ENCODE measurements at regions not wholly inside any gene's neighbourhood (a gene's known extent, or its start where the extent isn't known, plus 50 kb on each side); places are given as distances from the start of the nearest gene placed in this dataset.

DNA sequence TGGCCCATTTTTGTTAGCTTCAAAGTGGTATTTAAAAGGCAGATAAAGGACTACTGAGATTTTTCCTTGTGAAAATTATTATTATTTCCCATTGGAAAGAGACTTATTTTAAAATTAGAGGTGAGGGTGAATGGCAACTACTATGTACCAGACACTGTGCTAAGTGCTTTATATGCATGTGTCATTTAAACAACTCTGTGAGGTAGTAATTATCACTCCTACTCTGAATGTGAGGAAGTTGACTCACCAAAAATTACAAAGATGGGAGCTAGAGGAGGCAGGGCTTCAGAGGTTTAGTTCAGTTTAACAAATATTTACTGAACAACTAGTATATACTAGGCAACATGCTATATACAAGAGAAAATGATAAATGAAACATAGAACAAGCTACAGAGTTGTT, 78.2 kb downstream of the MSL3 start:
- H3K4me3 ChIP-seq (ENCODE audit: low read length), result no peak overlapping the region
- H3K36me3 Mint-ChIP-seq, result no peaks in the 10 kb centered on the region
- CTCF ChIA-PET, result no interaction called here
- H3K4me3 Mint-ChIP-seq, result no peak overlapping the region
- no peaks in the 10 kb centered on the region for H3K4me1 ChIP-seq (ENCODE audit: insufficient read depth, low read length)
- H3K4me1 Mint-ChIP-seq, result peaks cover 2 to 7% (median 3%) of the 10 kb centered on the region in 3 donors
- peaks cover 0 to 2% (median 0%) of the 10 kb centered on the region in 5 donors for H3K9me3 Mint-ChIP-seq
- no peaks in the 10 kb centered on the region for H3K36me3 ChIP-seq (ENCODE audit: insufficient read depth, low read length)
- no peak overlapping the region for H3K27ac ChIP-seq (ENCODE audit: low read depth, low read length)
- H3K27ac Mint-ChIP-seq, result no peak overlapping the region
- no peaks in the 10 kb centered on the region for H3K9me3 ChIP-seq (ENCODE audit: low read length)
- DNase-seq, result no peak
- H3K27me3 Mint-ChIP-seq, result peaks cover 0 to 3% of the 10 kb centered on the region in 2 donors
- H3K27me3 ChIP-seq (ENCODE audit: insufficient read depth, low read length, poor library complexity, severe bottlenecking), result no peaks in the 10 kb centered on the region
- POLR2A ChIA-PET, result no interaction called here

DNA sequence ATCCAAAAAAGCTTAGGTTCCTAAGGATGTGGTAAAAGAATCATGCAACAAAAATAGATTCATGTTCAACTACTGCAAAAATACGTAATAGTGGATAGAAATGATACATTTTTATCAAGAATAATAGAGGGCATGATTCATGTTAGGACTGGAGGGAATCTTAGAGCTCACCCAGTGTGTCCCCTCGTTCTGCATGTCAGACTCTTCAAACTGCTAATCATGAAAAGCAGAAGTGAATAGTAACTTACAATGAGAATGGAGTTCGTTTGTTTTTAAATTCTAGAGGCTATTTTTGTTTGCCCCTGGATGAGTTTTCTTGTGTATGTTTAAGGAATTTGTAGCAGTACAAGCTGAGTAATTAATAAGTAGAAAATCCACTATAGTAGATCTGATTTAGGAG, 79.4 kb downstream of the MSL3 start:
- H3K4me3 Mint-ChIP-seq, result no peak overlapping the region
- DNase-seq, result no peak
- CTCF ChIA-PET, result no interaction called here

DNA sequence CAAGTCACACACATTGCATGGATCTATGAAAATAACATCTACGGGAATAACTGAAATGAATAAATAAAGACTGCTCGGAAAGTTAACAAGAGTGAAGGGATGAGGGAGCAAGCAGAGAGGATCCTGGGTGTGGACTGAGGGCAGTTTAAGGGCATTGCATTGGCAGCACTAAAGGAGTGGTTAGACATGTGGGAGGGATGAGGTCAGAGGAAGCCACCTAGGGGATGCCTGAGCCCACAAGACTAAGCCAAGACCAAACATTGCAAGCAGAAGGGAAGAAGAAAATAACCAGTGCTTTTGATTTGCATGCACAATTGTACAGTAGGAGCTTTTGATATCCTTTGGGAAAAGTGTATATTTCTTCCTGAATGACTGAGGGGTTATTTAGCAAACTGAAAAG, 106.1 kb downstream of the MSL3 start:
- ChIA-PET POLR2A (no interaction called here), CTCF (no interaction called here)
- H3K4me1 Mint-ChIP-seq, result no peaks in the 10 kb centered on the region
- DNase-seq, result no peak
- Histone ChIP-seq H3K27ac (ENCODE audit: low read depth, low read length) (no peak overlapping the region), H3K27me3 (ENCODE audit: insufficient read depth, low read length, poor library complexity, severe bottlenecking) (no peaks in the 10 kb centered on the region), H3K4me1 (ENCODE audit: insufficient read depth, low read length) (no peaks in the 10 kb centered on the region), H3K36me3 (ENCODE audit: insufficient read depth, low read length) (no peaks in the 10 kb centered on the region), H3K9me3 (ENCODE audit: low read length) (no peaks in the 10 kb centered on the region), H3K4me3 (ENCODE audit: low read length) (no peak overlapping the region)
- H3K36me3 Mint-ChIP-seq, result no peaks in the 10 kb centered on the region
- no peak overlapping the region for H3K27ac Mint-ChIP-seq
- peaks cover 0 to 7% of the 10 kb centered on the region in 2 donors for H3K27me3 Mint-ChIP-seq
- H3K9me3 Mint-ChIP-seq, result no peaks in the 10 kb centered on the region
- H3K4me3 Mint-ChIP-seq, result no peak overlapping the region

More for the DNA sequence above, 79.4 kb downstream of the MSL3 start:
- H3K9me3 ChIP-seq (ENCODE audit: low read length), result no peaks in the 10 kb centered on the region
- peaks cover 2 to 7% (median 3%) of the 10 kb centered on the region in 3 donors for H3K4me1 Mint-ChIP-seq
- no peaks in the 10 kb centered on the region for H3K36me3 ChIP-seq (ENCODE audit: insufficient read depth, low read length)
- H3K27me3 Mint-ChIP-seq, result no peaks in the 10 kb centered on the region
- no peak overlapping the region for H3K27ac ChIP-seq (ENCODE audit: low read depth, low read length)
- no peaks in the 10 kb centered on the region for H3K36me3 Mint-ChIP-seq
- no peaks in the 10 kb centered on the region for H3K4me1 ChIP-seq (ENCODE audit: insufficient read depth, low read length)
- no peak overlapping the region for H3K27ac Mint-ChIP-seq
- no peaks in the 10 kb centered on the region for H3K27me3 ChIP-seq (ENCODE audit: insufficient read depth, low read length, poor library complexity, severe bottlenecking)
- no peak overlapping the region for H3K4me3 ChIP-seq (ENCODE audit: low read length)
- POLR2A ChIA-PET, result no interaction called here
- peaks cover 0 to 2% (median 0%) of the 10 kb centered on the region in 5 donors for H3K9me3 Mint-ChIP-seq

DNA sequence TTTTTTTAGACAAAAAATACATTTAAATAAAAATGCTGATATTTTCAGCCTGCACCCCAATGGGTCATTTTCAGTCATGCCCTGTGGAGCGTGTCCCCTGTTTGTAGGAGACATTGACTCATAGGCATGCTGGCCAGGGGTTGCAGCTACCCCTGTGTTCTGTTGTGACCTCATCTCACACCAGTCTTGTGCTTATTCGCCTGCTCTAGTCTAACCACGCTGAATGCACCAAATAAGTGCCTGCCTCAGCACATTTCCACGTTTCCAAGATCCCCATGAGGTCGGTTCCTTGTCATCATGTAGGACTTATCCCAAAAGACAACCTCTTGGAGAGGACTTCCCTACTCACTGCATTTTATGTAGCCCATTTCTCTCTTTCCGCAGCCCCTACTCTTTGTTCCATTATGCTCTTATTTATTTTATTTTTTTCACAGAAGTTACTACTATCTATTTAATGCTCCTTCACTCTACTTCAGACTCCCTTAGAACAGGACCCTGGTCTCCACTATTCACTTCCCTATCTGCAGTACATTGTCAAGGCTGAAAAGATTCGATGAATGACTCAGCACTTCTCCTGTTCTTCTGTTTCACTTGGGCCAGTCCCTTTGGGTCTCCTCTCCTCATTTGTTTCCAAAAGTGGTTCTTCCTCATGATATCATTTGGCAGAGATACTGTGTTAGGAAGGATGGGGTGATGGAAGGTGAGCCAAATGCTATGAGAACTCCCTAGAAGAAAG, 109.7 kb downstream of the MSL3 start:
- Mint-ChIP-seq H3K27ac (no peak overlapping the region), H3K4me3 (no peak overlapping the region)
- POLR2A ChIA-PET, result no interaction called here

DNA sequence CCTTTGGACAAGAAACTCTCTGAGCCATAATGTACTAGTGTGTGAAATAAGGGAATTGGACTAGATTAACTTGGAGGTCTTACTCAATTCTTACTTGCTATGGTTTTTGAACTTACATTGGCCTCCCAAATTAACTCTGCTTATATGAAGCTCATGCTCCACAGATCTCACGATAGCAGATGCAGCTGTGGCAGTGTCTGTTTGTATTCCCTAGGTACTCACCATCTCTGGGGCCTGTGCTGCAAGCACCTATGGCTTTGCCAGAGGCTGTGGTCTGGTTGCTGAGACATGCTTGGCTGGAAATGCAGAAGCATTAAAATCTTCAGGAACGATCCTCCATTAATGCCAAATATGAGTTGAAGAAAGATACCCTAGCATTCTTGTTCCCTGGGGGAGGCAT, 112.8 kb downstream of the MSL3 start:
- no peaks in the 10 kb centered on the region for H3K4me1 ChIP-seq (ENCODE audit: insufficient read depth, low read length)
- ChIA-PET POLR2A (no interaction called here), CTCF (no interaction called here)
- no peak overlapping the region for H3K4me3 ChIP-seq (ENCODE audit: low read length)
- H3K36me3 ChIP-seq (ENCODE audit: insufficient read depth, low read length), result no peaks in the 10 kb centered on the region
- DNase-seq, result no peak
- H3K27ac Mint-ChIP-seq, result no peak overlapping the region
- no peak overlapping the region for H3K27ac ChIP-seq (ENCODE audit: low read depth, low read length)
- no peaks in the 10 kb centered on the region for H3K27me3 ChIP-seq (ENCODE audit: insufficient read depth, low read length, poor library complexity, severe bottlenecking)
- no peaks in the 10 kb centered on the region for H3K9me3 Mint-ChIP-seq
- peaks cover 0 to 11% of the 10 kb centered on the region in 2 donors for H3K27me3 Mint-ChIP-seq
- H3K4me1 Mint-ChIP-seq, result no peaks in the 10 kb centered on the region
- H3K36me3 Mint-ChIP-seq, result no peaks in the 10 kb centered on the region
- no peaks in the 10 kb centered on the region for H3K9me3 ChIP-seq (ENCODE audit: low read length)
- H3K4me3 Mint-ChIP-seq, result no peak overlapping the region

More for the DNA sequence above, 109.7 kb downstream of the MSL3 start:
- H3K4me1 ChIP-seq (ENCODE audit: insufficient read depth, low read length), result no peaks in the 10 kb centered on the region
- no peaks in the 10 kb centered on the region for H3K36me3 ChIP-seq (ENCODE audit: insufficient read depth, low read length)
- no peaks in the 10 kb centered on the region for H3K4me1 Mint-ChIP-seq
- H3K27me3 ChIP-seq (ENCODE audit: insufficient read depth, low read length, poor library complexity, severe bottlenecking), result no peaks in the 10 kb centered on the region
- no peak for DNase-seq
- no peak overlapping the region for H3K27ac ChIP-seq (ENCODE audit: low read depth, low read length)
- H3K9me3 Mint-ChIP-seq, result no peaks in the 10 kb centered on the region
- no peaks in the 10 kb centered on the region for H3K9me3 ChIP-seq (ENCODE audit: low read length)
- CTCF ChIA-PET, result no interaction called here
- no peak overlapping the region for H3K4me3 ChIP-seq (ENCODE audit: low read length)
- no peaks in the 10 kb centered on the region for H3K36me3 Mint-ChIP-seq
- peaks cover 0 to 15% of the 10 kb centered on the region in 2 donors for H3K27me3 Mint-ChIP-seq

DNA sequence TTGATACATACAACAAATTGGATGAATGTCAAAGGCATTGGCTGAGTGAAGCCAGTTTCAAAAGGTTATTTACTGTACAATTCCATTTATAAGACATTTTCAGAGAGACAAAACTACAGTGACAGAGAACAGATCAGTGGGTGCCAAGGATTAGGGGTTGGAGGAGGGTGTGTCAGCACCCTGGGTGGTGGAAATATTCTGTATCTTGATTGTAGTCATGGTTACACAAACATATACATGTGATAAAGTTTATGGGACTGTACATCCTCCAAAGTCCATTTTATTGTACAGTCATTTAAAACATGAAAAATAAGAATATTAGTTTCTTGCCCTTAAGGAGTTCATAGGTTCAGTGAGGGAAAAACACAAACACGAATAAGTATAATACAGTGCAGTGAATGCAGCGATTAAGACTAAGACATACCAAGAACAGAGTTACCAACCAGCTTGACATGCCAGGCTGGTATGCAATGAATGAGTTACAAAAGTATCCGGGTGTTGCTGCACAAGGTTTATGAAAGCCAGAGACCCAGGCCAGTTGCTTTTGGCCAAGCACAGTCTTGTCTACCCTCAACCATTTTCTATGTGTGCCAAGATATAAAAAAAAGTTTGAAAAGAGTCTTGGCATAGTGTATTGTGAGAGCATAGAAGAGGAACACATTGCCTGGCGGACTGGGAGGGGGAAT, 123.6 kb downstream of the MSL3 start:
- ChIA-PET POLR2A (no interaction called here), CTCF (no interaction called here)
- H3K9me3 Mint-ChIP-seq, result no peaks in the 10 kb centered on the region
- no peaks in the 10 kb centered on the region for H3K4me1 Mint-ChIP-seq
- H3K27ac Mint-ChIP-seq, result no peak overlapping the region
- Histone ChIP-seq H3K4me1 (ENCODE audit: insufficient read depth, low read length) (no peaks in the 10 kb centered on the region), H3K4me3 (ENCODE audit: low read length) (no peak overlapping the region), H3K27me3 (ENCODE audit: insufficient read depth, low read length, poor library complexity, severe bottlenecking) (no peaks in the 10 kb centered on the region), H3K9me3 (ENCODE audit: low read length) (no peaks in the 10 kb centered on the region), H3K36me3 (ENCODE audit: insufficient read depth, low read length) (no peaks in the 10 kb centered on the region), H3K27ac (ENCODE audit: low read depth, low read length) (no peak overlapping the region)
- no peak overlapping the region for H3K4me3 Mint-ChIP-seq
- H3K27me3 Mint-ChIP-seq, result peaks cover 0 to 4% of the 10 kb centered on the region in 2 donors
- H3K36me3 Mint-ChIP-seq, result no peaks in the 10 kb centered on the region
- DNase-seq, result no peak

DNA sequence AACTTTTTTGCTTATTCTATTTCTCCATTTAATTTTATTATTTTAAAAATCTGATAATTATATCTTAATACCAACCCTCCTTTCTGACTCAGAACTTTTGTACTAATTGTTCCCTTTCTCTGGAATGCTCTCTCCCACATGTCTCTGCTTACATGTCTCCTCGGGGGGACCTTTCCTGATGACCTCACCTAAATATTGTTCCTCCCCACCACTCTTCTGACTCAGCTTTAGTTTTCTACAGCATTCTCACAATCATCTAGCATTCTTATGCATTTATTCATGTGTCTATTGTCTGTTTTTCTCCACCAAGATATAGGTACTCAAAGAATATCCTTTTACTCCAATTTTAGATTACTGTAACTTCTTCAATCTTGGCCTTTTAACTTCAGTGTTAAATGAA, 128.7 kb downstream of the MSL3 start:
- H3K4me3 Mint-ChIP-seq, result no peak overlapping the region
- H3K9me3 Mint-ChIP-seq, result no peaks in the 10 kb centered on the region

DNA sequence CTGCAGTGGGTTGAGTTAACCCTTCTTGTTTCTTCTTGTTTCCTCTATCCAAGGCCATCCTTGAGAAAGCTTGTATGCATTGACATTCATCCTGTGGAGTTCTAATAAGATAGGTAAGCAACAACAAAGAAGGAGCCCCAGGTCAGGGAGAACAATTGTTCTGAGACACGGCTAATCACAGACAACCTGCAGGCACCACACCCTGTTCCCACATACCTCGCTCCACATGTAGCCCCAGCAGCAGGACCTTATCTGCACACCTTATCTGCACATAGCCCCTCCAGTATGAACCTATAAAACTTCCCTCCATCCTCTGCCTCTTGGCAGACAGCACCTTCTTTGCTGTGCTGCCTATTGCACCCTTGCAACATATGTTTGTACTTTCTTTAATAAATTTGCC, 129.1 kb downstream of the MSL3 start:
- Histone ChIP-seq H3K4me3 (ENCODE audit: low read length) (no peak overlapping the region), H3K36me3 (ENCODE audit: insufficient read depth, low read length) (no peaks in the 10 kb centered on the region), H3K4me1 (ENCODE audit: insufficient read depth, low read length) (no peaks in the 10 kb centered on the region), H3K27me3 (ENCODE audit: insufficient read depth, low read length, poor library complexity, severe bottlenecking) (no peaks in the 10 kb centered on the region), H3K9me3 (ENCODE audit: low read length) (no peaks in the 10 kb centered on the region), H3K27ac (ENCODE audit: low read depth, low read length) (no peak overlapping the region)
- no peak overlapping the region for H3K4me3 Mint-ChIP-seq
- POLR2A ChIA-PET, result no interaction called here
- H3K27me3 Mint-ChIP-seq, result no peaks in the 10 kb centered on the region
- H3K27ac Mint-ChIP-seq, result no peak overlapping the region
- no peaks in the 10 kb centered on the region for H3K36me3 Mint-ChIP-seq
- no peaks in the 10 kb centered on the region for H3K4me1 Mint-ChIP-seq
- no peak for DNase-seq
- CTCF ChIA-PET, result no interaction called here
- no peaks in the 10 kb centered on the region for H3K9me3 Mint-ChIP-seq

More for the DNA sequence above, 128.7 kb downstream of the MSL3 start:
- Histone ChIP-seq H3K27me3 (ENCODE audit: insufficient read depth, low read length, poor library complexity, severe bottlenecking) (no peaks in the 10 kb centered on the region), H3K4me1 (ENCODE audit: insufficient read depth, low read length) (no peaks in the 10 kb centered on the region), H3K27ac (ENCODE audit: low read depth, low read length) (no peak overlapping the region), H3K4me3 (ENCODE audit: low read length) (no peak overlapping the region), H3K9me3 (ENCODE audit: low read length) (no peaks in the 10 kb centered on the region), H3K36me3 (ENCODE audit: insufficient read depth, low read length) (no peaks in the 10 kb centered on the region)
- no peaks in the 10 kb centered on the region for H3K4me1 Mint-ChIP-seq
- ChIA-PET CTCF (no interaction called here), POLR2A (no interaction called here)
- H3K36me3 Mint-ChIP-seq, result no peaks in the 10 kb centered on the region
- H3K27me3 Mint-ChIP-seq, result peaks cover 0 to 2% of the 10 kb centered on the region in 2 donors
- no peak for DNase-seq
- no peak overlapping the region for H3K27ac Mint-ChIP-seq
